NCI-H1417 (cell line): ENCODE measurements at regions not wholly inside any gene's neighbourhood (a gene's known extent, or its start where the extent isn't known, plus 50 kb on each side); places are given as distances from the start of the nearest gene placed in this dataset.
A peak's percentile ranks its signal among the peaks of the same experiment; 100 is the strongest.

Source experiments
- DNase-seq, 3 experiments: peaks; one replicate each; lab custom pipeline; 2025; lab: John Stamatoyannopoulos, UW

- no peak for DNase-seq
Observed at GRCh38 chr21:41671859-41672542, 94.9 kb downstream of the RIPK4 start.

GRCh38 chr21:41671212-41671762 lies 95.6 kb downstream of the RIPK4 start:
- no peak for DNase-seq

GRCh38 chr21:41670056-41670805 lies 96.6 kb downstream of the RIPK4 start:
- DNase-seq: no peak

- no peak for DNase-seq
Observed at GRCh38 chr21:41669533-41669830, 97.4 kb downstream of the RIPK4 start.

- DNase-seq: no peak
Observed at GRCh38 chr21:41668686-41669532, 97.9 kb downstream of the RIPK4 start.

GRCh38 chr21:41668051-41668541 lies 98.8 kb downstream of the RIPK4 start:
- DNase-seq: no peak

GRCh38 chr21:41667136-41667535 lies 99.7 kb downstream of the RIPK4 start:
- no peak for DNase-seq

- DNase-seq: no peak
Observed at GRCh38 chr21:41666641-41667081, 100.2 kb downstream of the RIPK4 start.

GRCh38 chr21:41665766-41666595 lies 100.9 kb downstream of the RIPK4 start:
- no peak for DNase-seq

GRCh38 chr21:41664881-41665765 lies 101.7 kb downstream of the RIPK4 start:
- DNase-seq: no peak

GRCh38 chr21:41663805-41664788 lies 102.8 kb downstream of the RIPK4 start:
- DNase-seq: peak in 1 of 3 experiments; percentile 36

- DNase-seq: no peak
Observed at GRCh38 chr21:41662761-41663160, 104.1 kb downstream of the RIPK4 start.

GRCh38 chr21:41662161-41662560 lies 104.7 kb downstream of the RIPK4 start:
- no peak for DNase-seq

- no peak for DNase-seq
Observed at GRCh38 chr21:41660748-41661147, 106.1 kb downstream of the RIPK4 start.

GRCh38 chr21:41659791-41660560 lies 106.9 kb downstream of the RIPK4 start:
- DNase-seq: no peak

GRCh38 chr21:41656946-41657525 lies 109.8 kb downstream of the RIPK4 start:
- no peak for DNase-seq

GRCh38 chr21:41655259-41655658 lies 111.6 kb downstream of the RIPK4 start:
- DNase-seq: no peak

GRCh38 chr21:41653954-41654491 lies 112.8 kb downstream of the RIPK4 start:
- DNase-seq: no peak
